Stomach smooth muscle (tissue), 2 donors: ENCODE measurements at regions not wholly inside any gene's neighbourhood (a gene's known extent, or its start where the extent isn't known, plus 50 kb on each side); places are given as distances from the start of the nearest gene placed in this dataset.

Experiments
- H3K27ac ChIP-seq: one replicate; pipeline ENCODE4 v1.7.0; 2013; ENCODE audit warnings: mild to moderate bottlenecking, low read length, inconsistent platforms
- H3K27me3 ChIP-seq, 2 donors: one replicate each; pipeline ENCODE4 v1.7.0; 2013; ENCODE audit warnings: low read length in 2 of 2; ENCODE audit not compliant: insufficient read depth in 2 of 2, control insufficient read depth in 1 of 2
- H3K36me3 ChIP-seq, 2 donors: one replicate each; pipeline ENCODE4 v1.7.0; 2013; ENCODE audit warnings: low read length in 2 of 2; ENCODE audit not compliant: control insufficient read depth in 2 of 2, insufficient read depth in 2 of 2
- H3K4me1 ChIP-seq: one replicate; pipeline ENCODE4 v1.7.0; 2013; ENCODE audit warnings: low read length; ENCODE audit not compliant: control insufficient read depth, insufficient read depth
- H3K4me3 ChIP-seq, 2 donors: one replicate each; pipeline ENCODE4 v1.7.0; 2013; ENCODE audit warnings: low read length in 2 of 2
- H3K9ac ChIP-seq, 2 donors: one replicate each; pipeline ENCODE4 v1.7.0; 2013; ENCODE audit warnings: low read length in 2 of 2, mild to moderate bottlenecking in 1 of 2
- H3K9me3 ChIP-seq, 2 donors: one replicate each; pipeline ENCODE4 v1.7.0; 2013; ENCODE audit warnings: low read length in 2 of 2; ENCODE audit not compliant: control insufficient read depth in 2 of 2
- donor health status: healthy.
- donor health status: Pancreatic carcinoma.

DNA sequence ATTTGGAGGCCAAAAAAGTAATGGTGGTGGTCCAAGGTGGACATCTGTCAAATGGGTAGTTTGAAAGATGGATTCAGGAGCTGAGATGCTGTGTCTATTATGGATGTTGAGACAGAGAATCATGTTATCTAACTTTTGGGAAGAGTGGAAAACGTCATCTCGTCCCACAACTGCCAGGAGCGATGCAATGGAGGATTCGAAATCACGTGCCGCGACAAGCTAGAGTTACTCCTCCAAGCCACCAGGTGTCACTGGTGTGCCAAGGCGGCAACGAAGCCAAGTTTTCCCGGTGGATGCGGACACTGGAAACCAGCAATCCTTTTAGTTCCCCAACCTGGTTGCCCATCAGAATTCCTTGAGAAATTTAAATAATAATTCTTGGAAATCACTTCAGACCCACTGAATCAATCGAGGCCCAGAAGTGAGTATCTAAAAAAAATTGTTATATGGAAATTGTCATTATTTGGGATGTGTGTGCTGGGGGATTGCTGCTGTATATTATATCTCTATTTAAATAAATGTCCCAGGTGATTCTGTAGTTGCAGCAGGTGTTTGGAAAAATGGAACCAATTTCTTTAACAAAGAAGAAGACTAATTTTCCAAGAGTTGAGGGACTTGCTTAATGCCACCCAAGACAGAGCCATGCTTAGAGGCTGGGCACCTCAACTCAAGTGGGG, 206.1 kb downstream of the HAPSTR1 start:
- H3K9ac ChIP-seq, result no peak overlapping the region
- peaks cover 3% of the 10 kb centered on the region for H3K4me1 ChIP-seq
- H3K36me3 ChIP-seq, result no peaks in the 10 kb centered on the region
- no peaks in the 10 kb centered on the region for H3K9me3 ChIP-seq
- no peaks in the 10 kb centered on the region for H3K27me3 ChIP-seq
- H3K4me3 ChIP-seq, result no peak overlapping the region
- no peak overlapping the region for H3K27ac ChIP-seq

DNA sequence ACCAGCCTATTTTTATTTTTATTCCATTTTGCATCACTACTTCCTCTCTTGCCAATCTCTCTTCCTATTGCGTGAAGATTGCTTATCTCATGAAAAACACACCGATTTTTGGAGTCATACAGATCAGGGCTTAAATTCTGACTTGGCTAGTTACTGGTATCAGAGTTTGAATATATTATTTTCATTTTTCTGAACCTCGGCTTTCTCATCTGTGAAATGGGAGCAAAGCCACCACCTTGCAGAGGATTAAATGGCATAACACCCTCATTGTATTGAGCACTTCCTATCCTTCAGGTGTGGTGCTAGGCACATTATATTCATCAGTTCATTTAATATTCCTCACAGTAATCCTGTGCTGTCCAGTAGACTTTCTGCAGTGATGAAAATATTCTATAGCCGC, 208.8 kb downstream of the HAPSTR1 start:
- Histone ChIP-seq H3K4me3 (no peak overlapping the region), H3K27me3 (no peaks in the 10 kb centered on the region), H3K9me3 (no peaks in the 10 kb centered on the region), H3K9ac (no peak overlapping the region), H3K27ac (no peak overlapping the region), H3K36me3 (no peaks in the 10 kb centered on the region), H3K4me1 (peaks cover 3% of the 10 kb centered on the region)

DNA sequence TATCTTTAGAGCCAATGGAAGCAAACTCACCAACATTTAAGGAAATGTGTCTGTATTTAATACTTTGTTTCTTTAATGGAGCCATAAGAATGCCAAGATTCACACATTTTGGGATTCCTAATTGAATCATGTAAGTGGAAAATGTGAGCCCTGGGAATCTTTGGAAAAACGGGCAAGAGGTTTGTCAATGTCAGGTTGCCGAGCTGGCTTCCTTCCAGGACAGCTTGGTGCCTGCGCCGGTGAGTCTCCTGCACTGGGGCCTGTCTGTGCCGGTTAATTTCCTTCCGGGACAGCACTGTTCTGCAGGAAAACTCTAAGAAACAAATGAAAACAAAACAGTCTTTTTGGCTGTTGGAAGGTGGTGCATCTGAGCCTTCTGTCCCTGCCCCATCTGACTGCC, 210.6 kb downstream of the HAPSTR1 start:
- Histone ChIP-seq H3K4me3 (no peak overlapping the region), H3K9ac (no peak overlapping the region), H3K4me1 (no peaks in the 10 kb centered on the region), H3K36me3 (no peaks in the 10 kb centered on the region), H3K27ac (no peak overlapping the region), H3K27me3 (no peaks in the 10 kb centered on the region), H3K9me3 (no peaks in the 10 kb centered on the region)

- no peaks in the 10 kb centered on the region for H3K27me3 ChIP-seq
Measured at GRCh38 chr16:9306753-9307152, 215.3 kb downstream of the HAPSTR1 start.

GRCh38 chr16:9307446-9307845, 216.0 kb downstream of the HAPSTR1 start:
- Histone ChIP-seq H3K27me3 (no peaks in the 10 kb centered on the region), H3K27ac (no peak overlapping the region), H3K9ac (no peak overlapping the region), H3K36me3 (no peaks in the 10 kb centered on the region), H3K4me3 (no peak overlapping the region), H3K4me1 (peaks cover 5% of the 10 kb centered on the region), H3K9me3 (no peaks in the 10 kb centered on the region)

More at GRCh38 chr16:9306753-9307152, 215.3 kb downstream of the HAPSTR1 start:
- H3K9me3 ChIP-seq, result no peaks in the 10 kb centered on the region
- H3K4me1 ChIP-seq, result peaks cover 5% of the 10 kb centered on the region
- no peak overlapping the region for H3K27ac ChIP-seq
- H3K4me3 ChIP-seq, result no peak overlapping the region
- no peak overlapping the region for H3K9ac ChIP-seq
- no peaks in the 10 kb centered on the region for H3K36me3 ChIP-seq

DNA sequence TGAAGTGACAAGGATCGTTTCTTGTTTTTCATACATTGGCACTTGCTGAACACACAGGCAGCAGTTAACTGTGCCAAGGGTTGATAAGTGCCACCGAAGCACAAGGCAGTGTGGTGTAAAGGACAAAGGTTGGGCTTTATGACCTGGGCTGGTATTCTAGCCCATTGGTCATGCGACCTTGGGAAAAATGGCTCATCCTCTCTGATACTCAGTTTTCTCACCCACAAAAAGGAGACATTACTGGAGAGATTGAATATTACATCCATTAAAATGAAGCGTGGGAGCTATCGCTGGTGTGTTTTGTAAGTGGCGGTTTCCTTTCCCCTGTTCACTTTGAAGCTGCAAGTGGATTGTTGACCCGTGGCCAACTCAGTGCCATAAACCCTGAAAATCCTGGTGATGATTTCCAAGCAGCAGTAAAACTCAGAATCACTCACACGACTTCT, 216.9 kb downstream of the HAPSTR1 start:
- H3K27me3 ChIP-seq, result no peaks in the 10 kb centered on the region
- H3K9ac ChIP-seq, result no peak overlapping the region
- peaks cover 5% of the 10 kb centered on the region for H3K4me1 ChIP-seq
- no peaks in the 10 kb centered on the region for H3K9me3 ChIP-seq
- no peak overlapping the region for H3K4me3 ChIP-seq
- no peak overlapping the region for H3K27ac ChIP-seq
- H3K36me3 ChIP-seq, result no peaks in the 10 kb centered on the region

DNA sequence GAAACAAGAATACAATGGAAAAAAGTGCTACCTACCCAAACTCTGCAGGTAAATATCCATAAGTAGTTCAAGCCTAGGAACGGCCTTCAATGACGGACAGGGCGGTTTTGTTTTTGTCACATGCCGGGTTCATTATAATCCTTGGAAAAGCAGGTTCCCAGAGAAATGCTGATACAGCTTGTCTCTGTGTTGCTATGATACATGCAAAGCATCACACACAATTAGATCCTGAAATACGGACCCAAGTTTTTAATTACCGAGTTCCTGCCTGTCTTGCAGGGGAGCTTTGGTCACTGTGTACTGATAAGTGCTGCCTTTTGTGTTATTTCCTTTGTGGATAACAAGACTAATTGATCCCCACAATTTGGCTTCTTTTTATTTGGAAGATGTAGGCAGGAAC, 217.4 kb downstream of the HAPSTR1 start:
- H3K4me1 ChIP-seq, result peaks cover 5% of the 10 kb centered on the region
- no peak overlapping the region for H3K27ac ChIP-seq
- H3K27me3 ChIP-seq, result no peaks in the 10 kb centered on the region
- H3K9me3 ChIP-seq, result peaks cover 0 to under 1% of the 10 kb centered on the region in 2 donors
- no peak overlapping the region for H3K9ac ChIP-seq
- H3K4me3 ChIP-seq, result no peak overlapping the region
- no peaks in the 10 kb centered on the region for H3K36me3 ChIP-seq

- no peak overlapping the region for H3K27ac ChIP-seq
- peaks cover 5% of the 10 kb centered on the region for H3K4me1 ChIP-seq
- H3K36me3 ChIP-seq, result no peaks in the 10 kb centered on the region
- peaks cover 0 to 5% of the 10 kb centered on the region in 2 donors for H3K9me3 ChIP-seq
- no peak overlapping the region for H3K9ac ChIP-seq
- H3K4me3 ChIP-seq, result no peak overlapping the region
- no peaks in the 10 kb centered on the region for H3K27me3 ChIP-seq
Measured at GRCh38 chr16:9309844-9310243, 218.4 kb downstream of the HAPSTR1 start.

GRCh38 chr16:9311303-9311954, 220.0 kb downstream of the HAPSTR1 start:
- H3K4me3 ChIP-seq, result no peak overlapping the region
- peaks cover 0 to 5% of the 10 kb centered on the region in 2 donors for H3K9me3 ChIP-seq
- H3K27me3 ChIP-seq, result no peaks in the 10 kb centered on the region
- no peaks in the 10 kb centered on the region for H3K36me3 ChIP-seq
- no peak overlapping the region for H3K27ac ChIP-seq
- H3K9ac ChIP-seq, result no peak overlapping the region
- H3K4me1 ChIP-seq, result peaks cover 5% of the 10 kb centered on the region

GRCh38 chr16:9316008-9316407, 224.6 kb downstream of the HAPSTR1 start:
- no peak overlapping the region for H3K9ac ChIP-seq
- H3K4me1 ChIP-seq, result no peaks in the 10 kb centered on the region
- no peaks in the 10 kb centered on the region for H3K27me3 ChIP-seq
- no peak overlapping the region for H3K4me3 ChIP-seq
- no peak overlapping the region for H3K27ac ChIP-seq
- no peaks in the 10 kb centered on the region for H3K36me3 ChIP-seq
- peaks cover 0 to 5% of the 10 kb centered on the region in 2 donors for H3K9me3 ChIP-seq

DNA sequence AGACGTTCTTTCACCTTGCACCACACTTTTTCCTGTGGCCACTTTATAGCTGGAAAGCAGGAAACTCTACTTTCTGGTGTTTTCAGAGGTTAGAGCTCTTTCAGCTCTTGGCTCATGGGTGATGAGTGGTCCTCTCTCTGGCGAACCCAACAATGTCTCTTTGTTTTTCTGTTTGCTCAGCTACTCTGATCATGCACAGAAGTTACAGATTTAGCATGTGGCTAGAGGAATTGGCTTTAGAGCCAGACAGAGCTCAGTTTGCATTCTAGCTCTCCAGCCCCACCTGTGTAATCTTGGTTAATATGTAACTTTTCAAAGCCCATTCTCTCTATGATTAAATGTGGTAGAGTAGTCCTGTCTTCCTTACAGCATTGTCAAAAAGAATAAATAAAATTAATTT, 225.2 kb downstream of the HAPSTR1 start:
- no peak overlapping the region for H3K4me3 ChIP-seq
- no peak overlapping the region for H3K9ac ChIP-seq
- H3K9me3 ChIP-seq, result peaks cover 0 to 5% of the 10 kb centered on the region in 2 donors
- no peak overlapping the region for H3K27ac ChIP-seq
- no peaks in the 10 kb centered on the region for H3K4me1 ChIP-seq
- no peaks in the 10 kb centered on the region for H3K36me3 ChIP-seq
- no peaks in the 10 kb centered on the region for H3K27me3 ChIP-seq
